HCT116 (cell line): ENCODE measurements at regions not wholly inside any gene's neighbourhood (a gene's known extent, or its start where the extent isn't known, plus 50 kb on each side); places are given as distances from the start of the nearest gene placed in this dataset.

Experiments
- ATAC-seq: fragments of 200-7000 bp; cut with Tn5 transposase; 2 replicates; pipeline ENCODE4 v1.9.1; 2020; ENCODE audit warnings: mild to moderate bottlenecking, moderate library complexity
- BruUV-seq: library from RNA; stranded (reverse); fragments of 400-500 nt; replicated peaks from 2 replicates; lab custom pipeline; 2021; lab: Mats Ljungman, UMichigan
- CTCF ChIA-PET: fragments of 300-600 bp; sonication (Branson Sonifier 250); formaldehyde crosslinking; loops from one replicate; lab custom pipeline; 2021; ENCODE audit warnings: antibody characterized with exemption; lab: Charles Lee
- POLR2A ChIA-PET: fragments of 300-600, 350-600 bp; sonication (Branson Sonifier 250); formaldehyde crosslinking; loops from one replicate; lab custom pipeline; 2021; ENCODE audit warnings: antibody characterized with exemption; lab: Charles Lee
- RAD21 ChIA-PET, 2 experiments: fragments of 300-600 bp; sonication (Branson Sonifier 250); formaldehyde crosslinking; loops; one replicate each; lab custom pipeline; 2023; ENCODE audit warnings: low total read pairs in 2 of 2; ENCODE audit not compliant: uncharacterized antibody in 2 of 2, unreplicated experiment in 2 of 2, low non-redundant PET in 1 of 2; lab: Charles Lee
- DNase-seq: peaks from one replicate; pipeline ENCODE4 v3.0.0-alpha.2; 2010; ENCODE audit warnings: low read depth, low spot score
- H2AFZ ChIP-seq: fragments of 200-600 bp; shearing (Covaris generic), sonication (generic); 2 replicates; pipeline ENCODE4 v1.6.1; 2017; ENCODE audit warnings: low read depth, mixed run types, mixed read lengths, antibody characterized with exemption, low read length; ENCODE audit not compliant: poor library complexity, severe bottlenecking
- H3K27ac ChIP-seq: 2 replicates; pipeline ENCODE4 v1.5.1; 2012; ENCODE audit warnings: low read depth, low read length
- H3K27me3 ChIP-seq: fragments of 200-600 bp; sonication (generic); 2 replicates; pipeline ENCODE4 v1.6.1; 2016; ENCODE audit warnings: mixed run types, low read length, mixed read lengths; ENCODE audit not compliant: insufficient read depth
- H3K36me3 ChIP-seq, 2 experiments: fragments of 200-500 bp in 1 of 2; fragments of 200-600 bp in 1 of 2; sonication (Bioruptor generic) in 1 of 2; sonication (generic) in 1 of 2; 2 replicates each; pipeline versions ENCODE4 v1.5.1 to v1.6.1; 2014 to 2016; ENCODE audit warnings: low read length in 2 of 2, inconsistent platforms in 1 of 2, mixed read lengths in 1 of 2, mixed run types in 1 of 2; ENCODE audit not compliant: insufficient read depth in 2 of 2, control insufficient read depth in 1 of 2
- H3K4me1 ChIP-seq, 2 experiments: fragments of 200-600 bp in 1 of 2; sonication (generic) in 1 of 2; 2 replicates each; pipeline versions ENCODE4 v1.5.1 to v1.6.1; 2012 to 2017; ENCODE audit warnings: low read length in 2 of 2, inconsistent platforms in 1 of 2, mild to moderate bottlenecking in 1 of 2, mixed read lengths in 1 of 2, mixed run types in 1 of 2, moderate library complexity in 1 of 2; ENCODE audit not compliant: insufficient read depth in 2 of 2, control insufficient read depth in 1 of 2
- H3K4me2 ChIP-seq: fragments of 200-600 bp; sonication (generic); 2 replicates; pipeline ENCODE4 v1.6.1; 2017; ENCODE audit warnings: mixed run types, low read length, mixed read lengths
- H3K4me3 ChIP-seq, 2 experiments: fragments of 200-600 bp in 1 of 2; sonication (generic) in 1 of 2; replicated peaks in 1 of 2; 2 replicates each; pipeline ENCODE4 v1.5.1; 2011 to 2016; ENCODE audit warnings: low read length in 2 of 2, control low read depth in 1 of 2, low read depth in 1 of 2, mild to moderate bottlenecking in 1 of 2, mixed read lengths in 1 of 2, mixed run types in 1 of 2
- H3K79me2 ChIP-seq: fragments of 200-600 bp; sonication (generic); 2 replicates; pipeline ENCODE4 v1.6.1; 2017; ENCODE audit warnings: mild to moderate bottlenecking, mixed run types, low read length, moderate library complexity, mixed read lengths; ENCODE audit not compliant: insufficient read depth
- H3K9ac ChIP-seq: fragments of 200-600 bp; sonication (generic); 2 replicates; pipeline ENCODE4 v1.6.1; 2016; ENCODE audit warnings: low read length, mixed read lengths
- H3K9me2 ChIP-seq: fragments of 200-600 bp; sonication (generic), shearing (Covaris generic); 2 replicates; pipeline ENCODE4 v1.6.1; 2017; ENCODE audit warnings: mixed run types, mild to moderate bottlenecking, moderate library complexity; ENCODE audit not compliant: insufficient read depth
- H3K9me3 ChIP-seq, 2 experiments: fragments of 200-500 bp in 1 of 2; fragments of 200-600 bp in 1 of 2; sonication (Bioruptor generic) in 1 of 2; sonication (generic) in 1 of 2; 2 replicates each; pipeline ENCODE4 v1.6.1; 2014 to 2017; ENCODE audit warnings: low read length in 2 of 2, mixed read lengths in 2 of 2, inconsistent platforms in 1 of 2, low read depth in 1 of 2, mild to moderate bottlenecking in 1 of 2, mixed run types in 1 of 2, moderate library complexity in 1 of 2; ENCODE audit not compliant: control insufficient read depth in 1 of 2, insufficient read depth in 1 of 2
- H4K20me1 ChIP-seq: fragments of 200-600 bp; sonication (generic), shearing (Covaris generic); 2 replicates; pipeline ENCODE4 v1.6.1; 2017; ENCODE audit warnings: mixed run types, mild to moderate bottlenecking, moderate library complexity; ENCODE audit not compliant: insufficient read depth
- CBX3 ChIP-seq: IDR thresholded peaks from 2 replicates; pipeline ENCODE4 v1.6.1; 2012; ENCODE audit warnings: low read depth
- CEBPB ChIP-seq: IDR thresholded peaks from 2 replicates; pipeline ENCODE4 v1.6.1; 2012; ENCODE audit warnings: low read depth
- CTCF ChIP-seq, 3 experiments: fragments of 200-600 bp in 1 of 3; sonication (generic) in 1 of 3; IDR thresholded peaks in 2 of 3; conservative IDR thresholded peaks in 1 of 3; 2 replicates each; pipeline ENCODE4 v1.5.1; 2012 to 2017; ENCODE audit warnings: low read depth in 2 of 3, low read length in 2 of 3, antibody characterized with exemption in 1 of 3, borderline replicate concordance in 1 of 3, control low read depth in 1 of 3, mild to moderate bottlenecking in 1 of 3, mixed read lengths in 1 of 3, mixed run types in 1 of 3, moderate library complexity in 1 of 3; ENCODE audit not compliant: insufficient read depth in 1 of 3
- ELF1 ChIP-seq: IDR thresholded peaks from 2 replicates; pipeline ENCODE4 v1.6.1; 2012; ENCODE audit warnings: low read depth, borderline replicate concordance
- EZH2phosphoT487 ChIP-seq: fragments of 200-600 bp; IDR thresholded peaks from 2 replicates; pipeline ENCODE4 v1.6.1; 2018; ENCODE audit warnings: antibody characterized with exemption, borderline replicate concordance
- FOSL1 ChIP-seq: IDR thresholded peaks from 2 replicates; pipeline ENCODE4 v1.6.1; 2012; ENCODE audit warnings: low read depth
- MAX ChIP-seq: IDR thresholded peaks from 2 replicates; pipeline ENCODE4 v1.6.1; 2012
- POLR2AphosphoS5 ChIP-seq: IDR thresholded peaks from 2 replicates; pipeline ENCODE4 v1.6.1; 2011; ENCODE audit warnings: mild to moderate bottlenecking, low read depth, low read length, moderate library complexity
- REST ChIP-seq: IDR thresholded peaks from 2 replicates; pipeline ENCODE4 v1.6.1; 2012; ENCODE audit warnings: low read depth
- SP1 ChIP-seq: IDR thresholded peaks from 2 replicates; pipeline ENCODE4 v1.6.1; 2012; ENCODE audit warnings: low read depth
- SRF ChIP-seq: IDR thresholded peaks from 2 replicates; pipeline ENCODE4 v1.6.1; 2012; ENCODE audit warnings: low read depth
- ZNF274 ChIP-seq: fragments of 200-500 bp; sonication (Bioruptor generic); IDR thresholded peaks from 2 replicates; pipeline ENCODE4 v1.6.1; 2014; ENCODE audit warnings: mild to moderate bottlenecking, low read depth, low read length, inconsistent platforms
- intact Hi-C: fragments of 100-400 bp; cut with micrococcal nuclease; formaldehyde crosslinking; loops from 2 replicates; pipeline ENCODE4 v1.10.0; 2022

GRCh38 chr17:77373299-77374169 is 232.8 kb downstream of the SEC14L1 start:
- Histone ChIP-seq H3K27ac (no peak overlapping the region), H3K4me2 (no peak overlapping the region), H3K9me2 (no peaks in the 10 kb centered on the region), H3K27me3 (no peaks in the 10 kb centered on the region), H3K79me2 (peaks cover 91% of the 10 kb centered on the region), H3K36me3 (no peaks in the 10 kb centered on the region; a peak in 1 of 4 replicates), H3K9ac (no peak overlapping the region), H3K4me1 (peaks cover 2 to 48% of the 10 kb centered on the region in 2 experiments; a peak in 2 of 4 replicates), H3K4me3 (no peak overlapping the region), H2AFZ (no peak overlapping the region), H4K20me1 (peaks cover 6% of the 10 kb centered on the region; the same call in 1 of the 2 replicates), H3K9me3 (no peaks in the 10 kb centered on the region)
- ATAC-seq (no peak), DNase-seq (no peak)
- ChIA-PET POLR2A (no interaction called here), CTCF (no interaction called here), RAD21 (no interaction called here)
- BruUV-seq, result no TSS peak
- TF ChIP-seq CTCF (IDR thresholded peaks at IDR 0.05 in 2 of 3, conservative IDR thresholded peaks at IDR 0.05 in 1 of 3; ENCODE audit: borderline replicate concordance in 1 of 3, insufficient read depth in 1 of 3, low read depth in 2 of 3, low read length in 2 of 3) (no peak), EZH2phosphoT487 (no peak), CBX3 (no peak), SP1 (no peak), POLR2AphosphoS5 (no peak), SRF (no peak), MAX (no peak), CEBPB (no peak), FOSL1 (no peak), ELF1 (no peak), REST (no peak), ZNF274 (no peak)
- intact Hi-C loops, result no loop called here
